ENCODE measurements at regions not wholly inside any gene's neighbourhood (a gene's known extent, or its start where the extent isn't known, plus 50 kb on each side); places are given as distances from the start of the nearest gene placed in this dataset.

- DNase-seq: no peak
These were observed 183.8 kb upstream of the MCTP2 start for GRCh38 chr15:94047566-94047965.

GRCh38 chr15:94042180-94042928 is 189.0 kb upstream of the MCTP2 start:
- DNase-seq: no peak

GRCh38 chr15:94041746-94042145 is 189.6 kb upstream of the MCTP2 start:
- no peak for DNase-seq

DNA sequence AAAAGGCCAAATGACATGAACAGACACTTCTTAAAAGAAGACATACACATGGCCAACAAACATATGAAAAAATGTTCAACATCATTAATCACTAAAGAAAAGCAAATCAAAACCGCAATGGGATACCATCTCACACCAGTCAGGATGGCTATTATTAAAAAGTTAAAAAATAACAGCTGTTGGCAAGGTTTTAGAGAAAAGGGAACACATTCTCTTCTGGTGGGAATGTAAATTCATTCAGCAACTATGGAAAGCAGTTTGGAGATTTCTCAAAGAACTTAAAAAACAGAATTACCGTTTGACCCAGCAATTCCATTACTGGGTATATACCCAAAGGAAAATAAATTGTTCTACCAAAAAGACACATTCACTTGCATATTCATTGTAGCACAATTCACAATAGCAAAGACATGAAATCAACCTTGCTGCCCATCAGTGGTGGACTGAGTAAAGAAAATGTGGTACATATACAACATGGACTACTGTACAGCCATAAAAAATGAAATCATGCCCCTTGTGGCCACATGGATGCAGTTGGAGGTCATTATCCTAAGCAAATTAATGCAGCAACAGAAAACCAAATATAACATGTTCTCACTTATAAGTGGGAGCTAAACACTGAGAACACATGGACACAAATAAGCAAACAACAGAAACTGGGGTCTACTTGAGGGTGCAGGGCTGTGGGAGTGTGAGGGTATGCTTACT is 190.7 kb upstream of the MCTP2 start:
- no peak for DNase-seq

- no peak for DNase-seq
These were observed 195.2 kb upstream of the MCTP2 start for GRCh38 chr15:94036156-94036555.

GRCh38 chr15:94033683-94034020 is 197.7 kb upstream of the MCTP2 start:
- DNase-seq: no peak

DNA sequence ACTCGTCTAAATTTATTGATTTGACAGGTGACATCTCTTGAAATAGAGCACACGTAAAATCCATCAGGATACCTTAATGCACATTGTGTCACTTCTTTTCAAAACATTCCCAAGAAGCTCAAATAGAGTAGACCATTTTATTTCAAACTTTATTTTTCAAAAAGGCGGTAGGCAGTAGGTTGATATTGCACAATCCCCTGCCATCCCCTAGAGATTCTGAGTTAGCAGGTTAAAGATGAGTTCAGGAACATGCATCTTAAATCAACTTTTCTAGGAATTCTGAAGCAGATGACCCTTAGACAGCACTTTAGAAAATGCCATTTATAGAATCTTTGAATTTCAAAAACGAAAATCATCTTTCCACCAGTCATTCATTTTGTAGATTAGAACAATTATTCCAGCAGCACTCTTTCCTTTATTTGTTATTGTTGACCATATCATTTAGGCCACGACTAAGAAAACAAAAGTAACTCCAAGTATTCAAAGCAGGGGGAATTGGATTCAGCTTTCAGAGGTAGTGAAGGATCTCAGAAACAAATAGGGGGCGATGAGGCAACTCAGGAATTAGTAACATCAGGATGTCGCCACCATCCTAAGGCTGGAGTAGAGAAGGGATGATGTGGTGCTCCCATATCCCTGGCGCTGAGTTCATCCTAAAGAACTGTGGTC is 198.2 kb upstream of the MCTP2 start:
- no peak for DNase-seq

- DNase-seq: no peak
These were observed 198.8 kb upstream of the MCTP2 start for GRCh38 chr15:94032571-94032970.

- DNase-seq: no peak
These were observed 200.3 kb upstream of the MCTP2 start for GRCh38 chr15:94031072-94031471.

DNA sequence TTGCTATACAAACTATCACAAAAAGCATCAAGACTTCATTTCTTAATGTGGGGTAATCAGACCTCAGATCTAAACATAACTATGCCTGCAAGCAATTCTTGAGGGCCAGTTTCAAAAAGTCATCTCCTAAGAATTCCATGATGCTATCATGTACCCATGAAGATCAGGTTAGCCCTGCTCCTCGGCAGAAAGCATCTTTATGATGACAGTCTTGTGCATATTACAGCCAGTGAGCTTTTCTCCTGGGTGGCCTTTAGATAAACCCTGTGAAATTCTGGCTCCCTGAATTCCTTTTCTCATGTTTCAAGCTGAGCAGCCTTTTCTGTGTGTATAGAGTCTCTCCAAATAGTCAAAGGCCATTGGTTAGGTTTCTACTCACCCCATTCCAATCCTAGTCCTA is 201.9 kb upstream of the MCTP2 start:
- no peak for DNase-seq

DNA sequence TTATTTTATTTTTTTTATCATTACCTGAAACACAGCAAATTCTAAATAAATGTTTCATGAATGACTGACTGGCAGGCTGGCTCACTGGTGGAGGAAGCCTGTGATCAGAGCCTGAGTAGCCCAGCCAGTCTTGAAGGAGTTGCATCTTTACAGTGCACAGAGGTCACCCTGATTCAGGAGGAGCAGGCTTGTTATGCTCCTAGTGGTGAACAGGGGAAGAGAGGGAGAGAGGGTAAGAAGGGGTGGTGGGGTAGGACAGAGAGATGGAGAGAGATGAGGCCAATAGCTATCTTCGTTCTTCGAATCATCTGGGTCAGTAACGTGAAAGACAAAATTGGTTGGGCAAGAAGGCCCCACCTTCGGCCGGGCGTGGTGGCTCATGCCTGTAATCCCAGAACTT is 202.6 kb upstream of the MCTP2 start:
- no peak for DNase-seq

DNA sequence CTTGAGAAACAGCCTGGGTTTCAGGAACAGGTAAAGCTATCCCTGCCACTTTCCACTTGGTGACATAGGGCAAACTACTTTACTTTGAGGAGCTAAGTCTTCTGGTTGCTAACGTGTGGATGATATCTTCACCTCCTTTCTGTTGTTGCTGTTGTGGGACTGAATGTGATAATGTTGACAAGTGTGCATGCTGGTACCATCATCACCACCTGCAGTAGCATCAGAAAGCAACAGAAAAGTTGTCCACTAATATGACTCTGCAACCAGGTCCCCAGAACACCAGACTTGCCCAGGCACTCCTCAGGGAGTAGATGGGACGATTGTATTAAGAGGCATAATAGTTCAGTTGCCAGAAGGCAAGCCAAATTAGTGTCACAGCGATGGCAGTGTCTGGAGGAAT is 203.2 kb upstream of the MCTP2 start:
- DNase-seq: no peak

DNA sequence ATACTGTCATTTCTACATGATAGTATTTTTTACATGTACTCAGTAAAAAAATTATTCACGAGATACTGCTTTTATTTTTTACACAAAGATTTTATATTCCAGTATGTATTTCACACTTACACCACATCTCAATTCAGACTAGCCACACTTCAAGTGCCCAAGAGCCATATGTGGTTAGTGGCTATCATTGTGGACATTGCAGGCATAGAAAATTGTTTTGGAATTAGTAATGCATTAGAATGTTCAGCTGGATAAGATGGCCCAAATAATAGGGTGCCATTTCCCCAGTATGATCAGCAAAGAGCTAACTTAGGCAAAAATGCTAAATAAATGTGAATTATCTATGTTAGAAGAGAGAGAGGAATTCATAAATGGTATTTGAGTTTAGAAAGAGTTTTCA is 203.8 kb upstream of the MCTP2 start:
- DNase-seq: no peak

GRCh38 chr15:94026458-94027304 is 204.7 kb upstream of the MCTP2 start:
- no peak for DNase-seq

DNA sequence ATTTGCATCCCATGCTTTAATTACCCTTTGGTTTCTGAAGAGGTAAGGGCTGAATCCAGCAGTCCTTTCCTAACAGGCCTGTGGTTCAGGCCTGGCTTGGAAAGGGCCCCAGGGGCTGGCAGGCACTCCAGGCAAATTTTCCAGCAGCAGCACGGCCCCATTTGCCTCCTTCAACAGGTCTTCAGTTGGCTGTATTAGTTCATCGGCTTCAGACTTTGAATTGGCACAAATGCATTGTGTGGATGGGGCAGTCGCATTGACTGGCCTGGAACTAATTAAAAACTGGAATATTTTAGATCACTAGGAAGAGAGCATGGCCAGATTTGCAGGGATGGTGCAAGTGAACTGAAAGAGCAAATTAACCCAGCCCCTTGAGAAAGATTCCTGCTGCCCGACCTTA is 207.8 kb upstream of the MCTP2 start:
- no peak for DNase-seq

- DNase-seq: no peak
These were observed 209.6 kb upstream of the MCTP2 start for GRCh38 chr15:94021621-94022320.

DNA sequence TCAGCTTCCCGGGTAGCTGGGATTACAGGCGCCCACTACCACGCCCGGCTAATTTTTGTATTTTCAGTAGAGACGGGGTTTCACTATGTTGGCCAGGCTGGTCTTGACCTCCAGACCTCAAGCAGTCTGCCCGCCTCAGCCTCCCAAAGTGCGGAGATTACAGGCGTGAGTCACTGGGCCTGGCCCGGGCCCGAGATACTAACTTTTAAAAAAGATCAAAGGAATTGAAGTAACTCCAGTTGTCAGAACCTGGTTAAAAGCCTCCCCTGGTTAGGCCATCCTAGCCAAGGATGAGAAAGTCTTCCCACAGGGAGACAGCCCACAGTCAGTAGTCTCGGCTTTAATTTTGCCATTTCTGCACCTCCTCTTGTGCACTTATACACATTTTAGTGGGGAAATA is 212.3 kb upstream of the MCTP2 start:
- DNase-seq: no peak

- DNase-seq: no peak
These were observed 216.0 kb upstream of the MCTP2 start for GRCh38 chr15:94015324-94015723.

GRCh38 chr15:94008104-94009074 is 223.0 kb upstream of the MCTP2 start:
- no peak for DNase-seq

GRCh38 chr15:94004697-94005096 is 226.7 kb upstream of the MCTP2 start:
- no peak for DNase-seq

DNA sequence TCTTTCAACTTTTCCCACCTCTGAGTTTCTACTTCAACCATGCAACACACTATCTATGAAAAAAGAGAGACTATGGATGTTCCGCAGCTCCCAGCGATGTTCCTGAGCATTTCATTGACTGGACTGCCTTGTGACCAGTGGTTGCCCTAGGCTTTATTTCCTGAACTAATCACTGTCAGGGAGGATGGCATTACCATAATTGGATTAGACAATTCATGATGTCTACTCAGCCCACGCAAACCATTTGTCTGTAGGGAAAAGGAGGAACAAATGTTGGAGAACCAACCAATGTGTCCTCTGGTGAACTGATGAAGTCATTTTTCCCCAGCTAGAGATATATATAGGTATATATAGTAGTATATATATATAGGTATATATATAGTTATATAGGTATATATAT is 229.3 kb upstream of the MCTP2 start:
- no peak for DNase-seq

Data from CD4-positive, alpha-beta T cell treated with Interleukin-17A for 1 hour (primary cell).